ENCODE measurements at regions not wholly inside any gene's neighbourhood (a gene's known extent, or its start where the extent isn't known, plus 50 kb on each side); places are given as distances from the start of the nearest gene placed in this dataset.
"Not testable (repeated sequence)": the region's sequence is repeated elsewhere in the genome, so short reads cannot be mapped to it uniquely, and the experiment has no call there.

DNA sequence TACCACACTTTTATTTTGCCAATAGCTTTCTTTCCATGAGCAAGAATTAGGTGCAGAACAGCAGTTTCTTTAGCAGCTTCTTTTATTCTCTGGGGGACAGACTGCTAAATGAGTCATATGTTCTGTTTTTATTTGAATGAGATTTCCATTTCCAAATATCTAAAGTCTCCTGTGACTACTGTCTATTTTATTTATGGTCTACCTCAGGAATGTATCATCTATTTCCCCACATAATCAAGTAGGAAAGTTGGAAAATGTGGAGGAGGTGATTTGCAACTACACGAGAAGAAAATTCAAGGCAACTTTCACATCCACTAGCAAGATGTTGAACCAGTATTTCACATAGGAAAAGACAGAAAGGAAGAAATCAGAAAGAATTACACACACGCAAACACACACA lies 139.9 kb upstream of the MEX3C start:
- DNase-seq = no peak

DNA sequence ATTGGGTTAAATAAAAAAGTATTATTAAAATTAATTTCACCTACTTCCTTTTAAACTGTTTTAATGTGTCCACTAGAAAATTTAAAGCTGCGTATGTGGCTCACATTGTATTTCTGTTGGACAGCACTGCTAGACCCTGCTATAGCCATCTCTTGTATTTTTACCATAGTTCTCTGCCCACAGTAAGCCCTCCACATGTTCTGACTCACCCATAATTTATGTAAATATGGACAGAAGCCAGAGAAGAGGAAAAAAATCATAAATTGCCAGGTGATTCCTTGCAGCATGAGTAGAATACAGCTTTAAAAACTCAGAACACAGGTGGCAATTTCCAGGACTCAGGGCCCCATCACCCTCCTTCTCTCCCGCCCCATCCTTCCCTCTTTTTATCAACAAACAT lies 142.4 kb upstream of the MEX3C start:
- DNase-seq = no peak

DNA sequence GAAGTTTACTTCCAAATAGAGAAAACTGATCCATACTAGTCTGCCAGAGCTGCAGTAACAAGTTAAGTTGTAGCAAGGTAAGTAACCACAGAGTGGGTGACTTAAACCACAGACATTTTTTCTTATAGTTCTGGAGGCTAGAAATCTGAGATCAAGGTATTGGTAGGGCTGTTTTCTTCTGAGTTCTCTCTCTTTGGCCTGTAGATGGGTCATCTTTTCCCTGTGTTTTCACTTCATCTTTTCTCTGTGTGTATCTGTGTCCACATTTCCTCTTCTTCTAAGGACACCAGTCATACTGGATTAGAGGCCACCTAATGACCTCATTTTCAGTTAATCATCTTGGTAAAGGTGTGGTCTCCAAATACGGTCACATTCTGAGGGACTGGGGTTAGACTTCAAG lies 142.9 kb upstream of the MEX3C start:
- DNase-seq = no peak

DNA sequence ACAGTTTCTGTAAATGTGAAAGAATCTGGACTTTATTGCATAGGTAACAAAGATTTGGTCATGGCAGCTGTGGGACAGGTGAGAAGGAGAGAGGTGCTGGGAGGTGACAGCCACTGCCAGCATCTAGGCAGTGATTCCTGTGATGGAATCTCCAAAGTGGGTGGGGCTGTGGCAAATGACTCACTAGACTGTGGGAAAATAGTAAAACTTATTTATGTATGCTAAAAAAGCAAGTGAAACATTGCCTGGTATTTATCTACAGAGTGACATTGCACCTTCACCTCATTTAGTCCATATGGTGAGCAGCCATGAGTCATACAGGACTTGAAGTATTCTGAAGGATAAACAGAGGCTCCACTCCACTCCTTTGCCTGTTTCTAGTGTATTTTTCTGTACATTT lies 145.3 kb upstream of the MEX3C start:
- peak; percentile 8 for DNase-seq

DNA sequence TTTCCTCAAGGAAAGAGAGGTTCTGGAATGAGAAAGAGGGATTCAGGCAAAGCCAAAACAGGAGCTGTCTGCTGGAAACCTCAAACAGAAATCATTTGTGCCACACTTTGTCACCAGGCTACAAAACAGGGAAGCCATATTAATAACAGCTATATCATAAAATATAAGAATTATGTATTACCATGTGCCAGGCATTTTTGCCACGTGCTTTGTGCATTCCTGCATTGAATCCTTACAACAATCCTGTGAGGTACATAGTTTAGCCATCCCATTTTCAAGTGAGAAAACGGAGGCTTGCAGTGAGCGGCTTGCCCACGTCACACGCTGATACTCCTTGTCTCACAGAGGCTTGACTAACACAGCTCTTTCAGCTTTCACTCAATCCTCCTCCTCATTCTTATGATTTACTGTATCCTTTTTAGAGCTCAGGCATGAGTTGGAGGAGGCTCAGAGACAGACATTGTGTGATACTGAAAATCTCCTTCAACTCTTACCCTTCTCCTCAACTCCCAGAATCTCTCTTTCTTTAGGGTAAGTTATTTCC lies 148.4 kb upstream of the MEX3C start:
- no peak for DNase-seq

DNA sequence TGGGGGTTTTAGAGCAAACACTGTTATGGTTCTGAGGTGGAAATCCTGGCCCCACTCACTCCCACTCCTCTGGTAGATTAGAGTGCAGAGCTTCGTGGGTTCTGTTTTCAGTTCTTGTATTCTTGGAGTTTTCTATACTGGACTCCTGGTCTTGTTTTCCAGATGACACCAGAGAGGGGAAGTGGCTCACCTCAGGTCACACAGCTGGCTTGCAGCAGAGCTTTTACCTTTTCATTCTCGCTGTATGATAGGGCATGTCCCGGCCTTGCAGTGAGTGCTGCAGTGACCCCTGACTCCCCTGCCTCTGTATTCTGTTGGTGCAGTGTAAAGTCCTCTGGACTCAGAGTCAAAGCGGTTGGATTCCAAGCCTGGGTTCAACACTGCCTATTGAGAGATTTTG lies 148.9 kb upstream of the MEX3C start:
- no peak for DNase-seq

DNA sequence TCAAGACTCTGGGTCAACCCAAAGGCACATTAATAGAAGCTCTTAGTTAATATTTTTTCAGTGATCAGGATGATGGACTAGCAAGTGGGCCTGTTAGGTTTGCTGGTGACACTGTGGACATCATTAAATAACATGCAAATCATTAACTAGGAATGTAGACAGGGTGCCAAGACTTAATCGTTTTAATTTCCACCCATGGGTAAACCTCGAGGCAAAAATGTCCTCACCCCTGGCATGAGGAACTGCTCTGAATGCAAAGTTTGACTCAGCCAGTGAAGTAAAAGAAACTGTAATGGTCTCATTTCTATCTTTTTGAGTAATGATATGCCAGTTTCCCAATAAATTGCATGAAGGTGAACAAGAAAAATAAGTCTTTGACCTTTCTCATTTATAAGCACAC lies 152.6 kb upstream of the MEX3C start:
- DNase-seq = no peak

DNA sequence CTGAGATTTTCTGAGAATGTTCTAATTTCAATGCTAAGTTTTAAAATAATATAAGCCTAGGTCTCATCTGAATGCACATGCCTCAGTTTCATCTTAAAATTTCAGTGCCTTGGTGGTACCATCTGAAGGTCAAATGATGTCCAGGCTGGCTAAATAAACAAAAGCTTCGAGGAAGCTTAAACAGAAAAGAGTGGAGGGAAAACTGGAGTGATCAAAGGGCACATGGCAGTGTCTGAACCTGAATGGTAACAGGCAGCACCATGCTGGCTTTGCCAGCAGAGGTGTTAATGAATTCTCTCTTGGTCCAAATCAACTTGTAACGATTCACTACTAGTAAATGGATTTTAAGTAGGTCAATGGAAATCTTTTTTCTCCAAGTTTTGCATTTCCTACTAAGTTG lies 158.4 kb upstream of the MEX3C start:
- DNase-seq = no peak

DNA sequence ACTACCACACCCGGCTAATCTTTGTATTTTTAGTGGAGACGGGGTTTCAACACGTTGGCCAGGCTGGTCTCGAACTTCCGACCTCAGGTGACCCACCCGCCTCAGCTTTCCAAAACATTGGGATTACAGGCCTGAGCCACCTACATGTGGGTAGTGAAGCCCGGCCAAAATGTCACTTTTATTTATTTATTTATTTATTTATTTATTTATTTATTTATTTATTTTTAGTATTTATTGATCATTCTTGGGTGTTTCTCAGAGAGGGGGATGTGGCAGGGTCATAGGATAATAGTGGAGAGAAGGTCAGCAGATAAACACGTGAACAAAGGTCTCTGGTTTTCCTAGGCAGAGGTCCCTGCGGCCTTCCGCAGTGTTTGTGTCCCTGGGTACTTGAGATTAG lies 162.8 kb upstream of the MEX3C start:
- not testable (repeated sequence) for DNase-seq

DNA sequence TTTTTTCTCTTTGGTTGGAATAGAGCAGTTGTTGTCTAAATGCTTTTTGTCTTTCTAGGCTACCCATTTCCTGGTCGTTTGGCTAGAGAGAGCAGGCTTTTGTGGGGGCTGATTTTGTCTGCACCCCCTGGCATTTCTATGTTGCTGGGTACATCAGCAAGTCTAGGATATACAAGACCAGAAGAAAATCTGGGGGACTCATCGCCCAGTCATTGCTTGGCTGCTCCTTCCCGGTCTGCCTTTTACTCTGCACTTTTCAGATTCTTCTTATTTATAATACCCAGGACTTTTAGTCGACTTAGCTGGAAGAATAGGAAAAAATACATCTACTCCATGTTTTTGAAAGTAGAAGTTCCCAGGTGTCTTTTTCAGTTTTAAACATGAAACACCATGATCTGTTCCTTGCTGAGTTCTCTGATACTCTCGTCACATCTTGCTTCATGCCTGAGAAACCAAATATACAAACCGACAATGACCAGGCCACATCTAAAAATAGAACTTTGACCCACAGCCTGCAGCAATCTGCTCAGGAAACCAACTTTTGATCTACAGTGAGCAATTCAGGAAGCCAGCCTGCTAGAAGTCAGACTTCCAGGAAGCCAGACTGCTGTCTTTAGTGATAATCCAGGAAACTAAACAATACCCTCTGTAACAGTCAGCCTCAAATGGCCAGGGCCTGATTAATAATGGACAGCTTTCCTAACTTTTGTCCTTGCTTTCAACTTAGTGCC lies 163.8 kb upstream of the MEX3C start:
- DNase-seq = peak; percentile 35

DNA sequence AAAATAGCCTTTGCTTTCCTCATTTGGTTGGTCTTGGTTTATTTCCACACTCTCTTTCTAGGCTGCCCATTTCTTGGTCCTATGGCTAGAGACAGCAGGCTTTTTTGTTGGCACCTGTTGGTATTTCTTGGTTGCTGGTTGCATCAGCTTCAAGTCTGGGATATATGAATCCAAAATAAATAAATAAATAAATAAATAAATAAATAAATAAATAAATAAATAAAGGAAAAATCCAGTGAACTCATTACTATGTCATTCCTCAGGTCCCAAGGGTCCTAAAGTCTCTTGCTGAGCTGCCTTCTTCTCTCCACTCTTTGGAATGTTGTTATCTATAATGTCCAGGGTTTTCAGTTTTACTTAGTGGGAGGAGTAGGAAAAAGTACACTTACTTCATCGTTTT lies 165.9 kb upstream of the MEX3C start:
- no peak for DNase-seq

DNA sequence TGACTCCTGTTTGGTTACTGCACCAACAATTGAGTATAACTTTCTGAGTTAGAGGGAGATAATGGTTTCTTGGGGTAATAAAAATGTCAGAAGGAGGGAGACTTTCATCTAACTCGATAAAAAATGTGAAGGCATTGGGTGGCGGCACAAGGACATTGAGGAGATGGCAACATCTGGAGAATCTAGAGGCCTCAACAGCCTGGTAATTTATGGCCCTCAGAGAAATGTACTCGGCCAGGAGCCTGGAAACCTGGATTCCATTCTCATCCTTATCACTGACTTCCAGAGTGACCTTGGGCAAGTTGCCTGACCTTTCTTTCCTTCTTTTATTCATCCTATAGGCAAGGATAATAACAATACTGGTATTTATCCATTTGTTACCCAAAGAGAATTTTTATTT lies 173.5 kb upstream of the MEX3C start:
- no peak for DNase-seq

DNA sequence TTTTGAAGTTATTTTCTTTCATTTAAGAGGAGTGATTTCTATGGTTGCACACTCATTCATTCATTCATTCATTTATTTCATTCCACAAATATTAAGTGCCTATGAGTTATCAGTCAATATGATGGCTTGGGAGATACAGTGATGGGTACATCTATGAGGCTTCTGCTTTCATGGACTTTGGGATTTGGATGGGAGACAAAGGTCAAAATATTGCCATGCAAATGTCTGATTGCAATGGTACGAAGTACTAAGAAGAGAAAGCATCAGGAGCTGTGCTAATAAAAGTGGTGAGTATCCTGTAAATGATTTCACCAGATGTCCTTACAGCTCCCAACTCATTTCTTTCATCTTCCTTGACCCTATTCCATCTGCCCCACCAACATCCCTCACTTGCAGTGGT lies 174.4 kb upstream of the MEX3C start:
- no peak for DNase-seq

DNA sequence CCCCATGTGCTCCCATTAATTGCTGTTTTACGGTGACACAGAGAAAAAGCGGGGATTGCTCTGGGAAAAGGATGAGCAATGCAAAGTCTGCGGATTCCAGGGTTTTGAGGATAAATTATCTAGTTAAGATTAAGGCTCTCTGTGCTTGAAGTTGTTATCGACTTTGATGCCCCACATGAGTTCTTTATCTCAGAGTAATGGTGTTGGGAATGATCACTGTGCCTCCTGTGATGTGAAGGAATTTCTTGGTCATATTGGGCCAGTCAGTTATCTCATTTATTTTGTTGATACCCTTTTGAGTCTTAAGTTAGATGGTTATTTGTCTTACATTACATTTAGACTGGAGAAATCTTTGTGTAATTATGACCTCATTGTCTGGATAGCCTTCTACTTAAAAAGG lies 184.6 kb upstream of the MEX3C start:
- no peak for DNase-seq

DNA sequence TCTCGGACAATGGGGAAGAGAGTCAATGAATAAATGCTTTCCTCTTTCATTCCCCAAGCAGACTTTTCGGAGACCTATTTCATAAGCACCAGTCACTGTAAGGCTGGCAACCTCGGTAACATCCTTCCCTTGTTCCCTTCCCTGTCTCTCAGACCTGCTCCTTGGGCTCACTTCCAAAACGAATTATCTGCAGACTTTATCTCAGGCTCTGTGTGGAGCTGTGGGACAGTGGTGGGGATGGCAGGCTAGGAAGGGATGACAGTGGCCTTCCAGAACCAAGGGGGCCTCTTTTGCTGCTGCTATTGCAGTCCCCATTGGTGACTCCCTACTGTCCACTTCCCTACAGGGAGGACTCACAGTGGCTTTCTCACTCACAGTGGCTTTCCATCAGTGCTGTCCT lies 185.6 kb upstream of the MEX3C start:
- no peak for DNase-seq

DNA sequence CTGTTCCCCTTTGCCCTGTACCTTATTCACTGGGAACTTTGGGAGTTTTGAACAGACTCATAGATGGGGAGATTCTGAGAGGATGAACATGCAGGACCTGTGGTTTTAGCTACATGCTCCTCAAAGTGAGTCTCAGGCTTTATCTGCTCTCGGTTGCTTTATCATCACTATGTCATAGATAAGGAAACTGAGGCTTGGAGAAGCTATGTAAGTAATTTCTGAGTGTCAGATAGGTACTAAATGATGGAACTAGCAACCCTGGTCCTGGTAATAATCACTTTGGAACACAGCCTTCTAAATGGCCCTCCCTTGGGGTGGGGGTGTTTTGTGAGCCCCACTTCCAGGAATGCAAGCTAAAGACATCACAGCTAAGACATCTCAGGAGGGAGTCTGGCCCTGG lies 186.2 kb upstream of the MEX3C start:
- no peak for DNase-seq

DNA sequence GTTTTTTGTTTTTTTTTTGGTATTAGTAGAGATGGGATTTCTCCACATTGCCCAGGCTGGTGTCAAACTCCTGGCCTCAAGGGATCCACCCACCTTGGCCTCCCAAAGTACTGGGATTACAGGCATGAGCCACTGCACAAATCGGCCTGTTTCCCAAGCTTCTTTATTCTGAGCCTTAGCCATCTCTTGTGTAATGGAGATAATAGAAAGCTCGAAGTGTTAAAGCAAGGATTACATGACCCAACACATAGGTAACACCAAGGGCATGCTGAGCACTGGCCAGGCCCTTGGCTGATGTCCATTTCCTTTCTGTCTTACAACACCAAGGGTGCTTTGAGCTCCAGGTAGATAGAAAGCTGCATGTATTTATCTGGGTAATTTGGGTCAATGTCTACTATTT lies 187.8 kb upstream of the MEX3C start:
- no peak for DNase-seq

DNA sequence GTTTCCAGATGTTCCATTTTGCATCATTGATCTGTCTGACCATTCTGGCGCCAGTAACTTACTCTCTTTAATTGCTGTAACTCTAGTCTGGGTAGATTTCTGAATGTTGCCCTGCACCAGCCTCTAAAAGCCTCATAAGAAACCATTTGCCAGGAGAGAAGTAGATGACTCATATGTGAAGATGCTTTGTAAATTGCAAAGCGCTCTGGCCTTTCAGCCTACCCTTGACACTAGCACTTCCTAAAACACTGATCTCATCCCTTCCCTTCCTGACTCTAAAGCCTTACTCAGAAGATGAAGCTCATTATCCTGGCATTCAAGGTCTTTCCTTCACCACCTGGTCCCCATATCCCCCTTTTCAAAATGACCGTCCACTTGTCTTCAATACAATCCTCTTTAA lies 193.2 kb upstream of the MEX3C start:
- DNase-seq = peak; percentile 9

DNA sequence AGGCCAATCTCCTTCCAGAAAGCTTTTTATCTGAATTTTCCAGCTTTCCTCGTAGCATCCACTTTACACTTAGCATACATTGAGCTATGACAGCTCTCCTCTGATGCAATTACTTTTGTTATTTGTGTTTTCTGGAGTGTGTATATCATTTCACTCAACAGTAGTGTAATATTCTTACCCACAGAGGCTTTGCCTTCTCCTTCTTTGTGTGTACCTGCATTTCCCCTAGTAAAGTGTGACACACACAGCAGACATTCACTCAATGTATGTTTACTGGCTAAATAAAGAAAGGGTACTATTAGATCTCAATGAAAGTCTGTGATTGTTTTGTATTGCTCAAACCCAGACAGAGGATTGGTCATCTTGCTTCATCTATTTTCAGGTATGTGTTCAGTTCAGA lies 193.7 kb upstream of the MEX3C start:
- peak; percentile 2 for DNase-seq

DNA sequence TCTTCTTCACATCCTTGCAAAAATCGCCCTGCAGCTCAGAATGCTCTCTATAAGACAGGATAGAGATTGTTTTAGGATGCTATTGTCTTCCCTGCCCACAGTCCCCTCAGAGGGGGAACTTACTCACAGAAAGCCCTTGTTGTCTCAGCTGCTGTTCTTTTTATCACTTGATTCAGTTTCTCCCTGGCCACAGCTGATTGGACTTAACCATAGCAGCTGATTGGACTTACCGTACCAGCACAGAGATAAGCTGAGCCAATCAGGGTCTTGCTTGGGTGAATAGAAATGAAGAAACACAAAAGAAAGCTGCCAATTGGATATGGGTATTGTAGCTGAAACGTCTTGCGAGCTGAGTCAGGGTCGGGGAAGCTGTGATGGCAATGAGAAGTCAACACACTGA lies 194.2 kb upstream of the MEX3C start:
- DNase-seq = no peak

DNA sequence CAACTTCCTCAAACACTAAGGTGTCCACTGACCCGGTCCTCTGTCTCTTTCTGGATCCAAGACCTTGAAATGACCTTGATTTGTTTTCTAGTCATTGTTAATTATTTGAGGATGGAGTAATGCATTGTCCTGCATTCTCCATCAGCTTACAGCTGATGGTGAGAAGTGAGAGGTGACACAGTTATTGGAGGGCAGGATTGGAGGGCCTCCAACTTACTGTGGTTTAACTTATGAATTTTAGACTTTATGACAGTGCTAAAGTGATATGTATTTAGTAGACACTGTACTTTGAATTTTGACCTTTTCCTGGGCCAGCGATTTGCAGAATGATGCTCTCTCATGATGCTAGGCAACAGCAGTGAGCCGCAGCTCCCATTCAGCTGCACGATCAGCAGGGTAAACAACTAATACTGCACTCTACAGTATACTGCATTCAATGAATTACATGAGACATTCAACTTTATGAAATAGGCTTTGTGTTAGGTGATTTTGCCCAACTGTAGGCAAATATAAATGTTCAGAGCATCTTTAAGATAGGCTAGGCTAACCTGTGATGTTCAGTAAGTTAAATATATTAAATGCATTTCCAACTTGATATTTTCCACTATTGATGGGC lies 200.0 kb upstream of the MEX3C start:
- DNase-seq = no peak

DNA sequence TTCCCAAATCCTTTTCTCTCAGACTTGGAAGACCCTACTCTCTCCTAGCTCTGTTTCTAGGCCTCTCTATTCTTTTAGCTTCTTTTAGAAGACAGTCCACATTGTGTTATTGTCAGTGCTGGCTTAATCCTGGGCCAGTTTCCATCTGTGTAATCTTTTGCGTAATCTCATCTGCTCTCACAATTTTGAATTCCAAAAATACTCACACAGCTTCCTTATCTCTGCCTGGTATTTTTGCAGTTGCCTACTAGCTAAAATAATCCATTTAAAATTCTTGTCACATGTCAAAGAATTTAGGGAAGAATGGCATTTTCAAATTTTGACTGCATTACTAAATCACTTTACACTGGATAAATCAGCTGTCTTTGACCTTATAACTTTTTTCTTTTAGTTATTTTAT lies 200.6 kb upstream of the MEX3C start:
- no peak for DNase-seq

DNA sequence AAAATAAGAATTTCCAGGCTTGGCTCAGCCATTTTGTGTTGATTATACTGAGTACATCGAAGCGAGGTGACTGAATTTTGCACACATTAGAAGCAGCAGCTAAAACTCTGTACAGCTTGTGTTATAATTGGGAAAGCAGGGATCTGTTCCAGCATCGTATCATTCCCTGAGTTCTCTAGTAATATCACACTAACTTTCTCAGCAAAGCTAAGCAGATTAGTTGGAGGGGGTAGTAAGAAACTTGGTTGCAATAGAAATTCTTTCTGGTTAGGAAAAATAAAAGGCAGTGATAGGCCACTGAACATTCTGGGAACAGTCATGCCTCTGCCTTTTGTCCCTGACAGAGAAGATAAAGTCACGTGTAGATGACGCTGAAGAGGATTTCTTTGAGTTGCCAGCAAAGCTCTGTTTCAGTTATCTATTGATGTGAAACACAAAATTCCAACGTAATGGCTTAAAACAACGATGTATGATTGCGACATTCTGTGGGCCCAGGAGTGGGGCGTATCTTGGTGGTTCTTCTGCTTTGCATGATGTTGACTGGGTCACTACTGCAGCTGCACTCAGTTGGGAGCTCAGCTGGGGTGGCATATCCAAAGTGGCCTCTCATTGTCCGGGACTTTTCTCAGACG lies 202.1 kb upstream of the MEX3C start:
- no peak for DNase-seq

DNA sequence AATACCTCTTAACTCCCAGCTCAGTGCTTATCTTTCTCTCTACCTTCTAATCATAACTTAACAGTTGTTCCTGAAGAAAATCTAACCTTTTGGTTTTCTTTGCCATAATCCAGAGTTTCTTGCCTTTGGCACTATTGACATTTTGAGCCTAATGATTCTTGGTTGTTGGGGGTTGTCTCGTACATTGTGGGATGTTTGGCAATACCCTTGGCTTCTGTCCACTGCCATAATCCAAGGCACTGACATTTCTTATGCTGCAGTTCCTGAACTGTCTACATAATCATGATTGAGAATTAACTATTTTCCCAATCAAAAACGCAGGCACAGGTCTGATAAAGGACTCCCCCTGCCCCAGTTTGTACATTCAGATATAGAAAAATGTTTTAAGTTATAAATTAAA lies 203.2 kb upstream of the MEX3C start:
- no peak for DNase-seq
